GM18907 (cell line): ENCODE measurements at regions not wholly inside any gene's neighbourhood (a gene's known extent, or its start where the extent isn't known, plus 50 kb on each side); places are given as distances from the start of the nearest gene placed in this dataset.

Experiments used
- ATAC-seq: cut with Tn5 transposase; IDR thresholded peaks from one replicate; pipeline ENCODE4 v1.9.1; 2021; ENCODE audit warnings: mild to moderate bottlenecking, moderate library complexity; ENCODE audit not compliant: unreplicated experiment

DNA sequence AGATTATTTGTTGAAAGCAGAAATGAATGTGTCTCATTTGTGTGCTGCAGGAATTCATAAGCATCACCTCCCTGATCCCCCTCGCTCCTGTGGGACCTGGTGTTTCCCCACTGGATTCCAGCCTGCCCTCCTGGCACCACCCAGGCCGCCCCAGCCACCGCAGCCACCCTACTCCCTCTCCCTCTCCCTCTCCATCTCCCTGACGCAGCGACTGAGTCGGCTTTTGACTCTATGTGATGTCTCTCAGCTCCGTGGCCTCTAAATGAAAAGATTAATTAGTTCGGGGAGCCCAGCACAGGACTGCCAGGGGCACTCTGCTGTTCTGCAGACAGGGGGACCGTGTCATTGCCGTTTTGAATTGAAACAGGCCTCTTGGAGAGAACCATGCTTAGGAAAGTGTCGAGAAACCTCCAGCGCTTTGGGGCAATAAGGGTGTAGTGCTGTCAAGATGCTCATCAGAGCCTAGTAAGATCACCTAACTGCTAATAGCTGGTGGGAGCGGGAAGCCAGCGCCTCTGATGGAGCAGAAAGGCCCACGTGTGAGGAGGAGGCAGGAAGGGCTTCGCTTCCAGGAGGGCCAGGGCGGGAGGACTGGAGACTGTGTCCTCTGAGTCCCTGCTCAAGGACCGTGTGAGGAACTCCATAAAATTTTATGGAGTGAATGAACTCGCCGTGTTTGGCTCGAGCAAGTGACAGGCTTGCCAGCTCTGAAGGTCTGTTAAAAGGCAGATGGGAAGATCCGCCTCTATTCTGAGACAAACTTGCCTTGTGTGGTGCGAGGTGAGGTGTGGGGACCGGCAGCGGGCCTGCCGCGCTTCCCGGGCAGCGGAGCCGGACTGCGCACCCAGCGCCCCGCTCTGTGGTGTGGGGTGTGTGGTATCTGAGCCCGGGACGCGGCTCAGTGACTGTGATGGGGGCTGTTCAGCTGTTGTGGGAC lies 157.4 kb upstream of the C14orf180 start:
- no peak for ATAC-seq

DNA sequence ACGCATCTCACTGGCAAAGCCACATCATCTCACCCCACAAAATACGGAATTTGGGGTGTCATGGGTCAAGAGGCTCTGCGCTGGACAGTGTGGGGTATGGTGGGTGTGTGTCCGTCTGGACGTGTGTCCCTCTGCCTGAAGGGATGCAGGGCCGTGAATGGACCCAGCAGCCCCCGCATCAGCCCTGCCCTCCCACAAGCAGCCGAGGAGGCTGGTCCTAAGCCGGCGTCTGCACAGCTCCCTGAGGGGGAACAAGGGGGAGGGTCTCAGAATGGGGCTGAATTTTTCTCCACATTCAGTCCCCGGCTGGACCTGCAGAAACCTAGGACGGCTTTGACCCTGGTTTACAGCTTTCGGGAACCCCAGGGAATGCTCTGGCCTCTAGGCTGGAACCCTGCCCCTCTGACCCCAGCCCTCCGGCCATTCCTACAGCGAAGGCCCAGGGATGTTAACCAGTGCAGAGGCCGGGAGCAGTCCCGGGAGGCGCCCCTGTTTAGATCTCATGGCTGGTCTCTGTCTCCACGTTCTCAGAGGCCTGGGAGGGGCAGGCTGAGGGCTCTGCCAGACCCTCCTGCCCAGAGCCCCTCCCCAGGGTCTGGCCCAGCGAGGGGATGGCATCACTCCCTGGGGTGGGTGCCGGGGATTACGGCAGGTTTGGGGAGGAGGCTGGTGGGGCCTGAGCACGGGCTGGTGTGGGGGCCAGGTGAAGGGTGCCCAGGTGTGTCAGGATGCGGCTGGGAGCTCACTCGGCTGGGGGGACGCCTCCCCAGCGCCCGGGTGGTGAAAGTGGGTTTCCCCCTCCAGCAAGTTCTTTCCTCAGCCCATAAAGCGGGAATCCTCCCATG lies 156.5 kb upstream of the C14orf180 start:
- no peak for ATAC-seq

DNA sequence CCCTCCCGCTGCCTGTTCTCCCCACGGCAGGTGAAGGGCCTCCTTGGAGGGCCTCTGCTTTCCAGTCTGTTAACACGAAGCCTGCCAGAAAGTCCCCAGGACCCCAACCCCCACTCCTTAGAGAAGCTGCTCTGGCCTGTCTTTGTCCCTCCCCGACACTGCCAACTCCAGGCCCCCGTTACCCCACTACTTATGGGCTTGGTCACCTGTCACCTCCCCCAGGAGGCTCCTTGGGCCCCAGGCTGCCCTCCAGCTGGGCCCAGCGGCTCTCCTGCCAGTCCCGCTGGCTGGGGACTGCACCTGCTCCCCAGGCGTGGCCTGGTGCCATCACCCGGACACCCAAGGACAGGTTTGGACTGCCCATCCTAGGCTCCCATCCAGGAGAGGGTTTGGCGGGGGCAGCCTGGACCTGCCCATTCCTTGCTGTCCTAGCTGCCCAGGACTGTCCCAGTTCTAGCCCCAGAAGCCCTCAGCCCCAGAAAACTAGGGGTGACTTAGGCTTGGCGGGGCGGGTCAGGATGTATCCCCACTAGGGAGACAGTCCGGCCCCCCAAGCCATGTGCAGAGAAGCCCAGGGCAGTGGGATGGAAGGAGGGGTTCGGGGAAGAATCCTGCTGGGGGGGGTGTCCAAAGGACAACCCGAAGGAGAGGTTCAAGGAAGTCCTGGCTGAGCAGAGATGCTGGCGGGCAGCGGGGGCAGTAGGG lies 155.7 kb upstream of the C14orf180 start:
- no peak for ATAC-seq

DNA sequence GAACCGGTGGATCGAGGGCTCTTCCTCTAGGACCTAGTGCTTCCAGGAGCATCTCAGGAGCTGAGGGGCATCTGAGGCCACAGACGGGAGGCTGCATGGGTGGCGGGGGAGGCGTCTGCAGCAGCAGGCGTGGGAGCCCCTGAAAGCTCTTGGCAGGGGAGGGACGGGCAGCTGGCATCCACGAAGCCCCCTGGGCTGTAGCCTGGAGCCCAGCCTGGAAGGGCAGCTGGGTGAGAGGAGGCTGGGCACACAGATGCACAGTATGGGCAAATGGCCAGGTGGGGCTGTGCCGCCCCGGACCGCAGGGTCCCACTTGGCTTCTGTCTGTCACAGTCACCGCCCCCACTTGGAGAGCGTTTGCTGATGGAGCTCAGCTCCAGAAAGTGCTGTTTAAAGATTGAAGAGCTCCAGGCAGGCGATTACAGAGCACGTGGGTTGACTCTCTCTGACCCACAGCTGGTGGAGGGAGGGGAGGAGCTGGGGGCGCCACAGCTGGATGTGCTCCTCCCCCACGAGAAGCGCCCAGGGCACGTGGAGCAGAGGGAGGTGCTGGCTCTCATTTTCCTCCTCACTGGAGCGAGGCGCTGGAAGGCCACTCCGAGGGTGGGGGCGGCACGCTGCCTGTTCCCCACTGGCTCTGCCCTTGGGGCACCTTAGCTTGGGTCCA lies 155.0 kb upstream of the C14orf180 start:
- no peak for ATAC-seq

DNA sequence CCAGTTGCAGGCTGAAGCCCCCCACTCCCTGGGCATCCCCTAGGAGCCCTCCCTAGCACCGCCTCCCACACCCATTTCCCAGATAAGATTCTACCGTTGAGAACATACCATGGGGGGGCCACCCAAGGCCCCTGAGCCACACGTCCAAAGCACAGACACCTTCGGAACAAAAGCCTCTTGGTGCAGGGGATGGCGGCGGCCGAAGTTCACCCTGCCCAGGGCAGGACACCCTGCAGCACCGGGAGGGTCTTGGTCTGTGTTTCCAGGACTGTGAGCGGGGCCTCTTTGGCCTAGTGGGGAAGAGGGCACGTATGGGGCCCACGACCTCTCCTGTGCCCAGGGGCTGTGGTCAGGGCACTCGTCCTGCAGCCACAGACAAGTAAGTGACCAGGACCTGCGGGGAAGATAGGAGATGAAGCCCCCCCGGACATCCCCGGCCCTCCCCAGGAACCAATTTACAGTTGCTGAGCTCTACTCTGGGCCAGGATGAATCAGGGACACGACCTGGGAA lies 154.3 kb upstream of the C14orf180 start:
- ATAC-seq, result no peak

DNA sequence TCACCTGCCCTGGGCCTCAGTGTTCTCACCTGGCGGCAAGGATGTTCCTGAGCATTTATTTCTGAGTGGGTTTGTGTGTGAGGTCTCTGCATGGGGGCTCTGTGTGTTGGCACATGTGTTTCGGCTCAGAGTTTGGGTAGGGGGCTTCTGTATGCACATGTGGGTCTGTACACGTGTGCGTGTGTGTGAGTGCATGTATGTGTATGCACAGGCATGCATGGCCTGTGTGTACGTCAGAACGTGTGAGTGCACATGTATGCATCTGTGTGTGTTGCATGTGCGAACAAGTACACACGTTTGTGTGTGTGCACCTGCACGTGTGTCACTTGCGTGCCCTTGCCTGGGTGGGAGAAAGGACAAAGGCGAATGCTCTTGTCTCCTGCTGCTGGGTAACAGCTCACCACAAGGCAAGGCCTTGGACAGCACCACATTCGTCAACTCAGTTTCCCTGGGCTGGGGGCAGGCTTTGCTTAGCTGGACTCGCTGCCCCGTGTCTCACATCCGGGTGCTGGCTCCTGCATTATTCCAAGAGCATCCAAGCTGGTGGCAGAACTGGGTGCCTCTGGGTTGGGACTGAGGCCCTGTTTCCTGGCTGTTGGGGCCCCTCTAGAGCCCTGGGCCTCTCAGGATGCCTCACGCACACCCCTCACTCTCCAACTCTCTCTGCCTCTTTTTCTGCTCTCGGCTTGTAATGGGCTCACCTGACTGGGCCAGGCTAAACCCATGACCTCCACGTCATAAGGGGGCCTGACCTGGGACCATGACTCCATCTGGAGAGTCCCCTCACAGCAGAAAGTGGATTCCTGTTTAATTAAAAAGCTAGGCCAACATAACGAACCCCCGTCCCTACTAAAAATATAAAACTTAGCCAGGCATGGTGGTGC lies 153.6 kb upstream of the C14orf180 start:
- no peak for ATAC-seq

DNA sequence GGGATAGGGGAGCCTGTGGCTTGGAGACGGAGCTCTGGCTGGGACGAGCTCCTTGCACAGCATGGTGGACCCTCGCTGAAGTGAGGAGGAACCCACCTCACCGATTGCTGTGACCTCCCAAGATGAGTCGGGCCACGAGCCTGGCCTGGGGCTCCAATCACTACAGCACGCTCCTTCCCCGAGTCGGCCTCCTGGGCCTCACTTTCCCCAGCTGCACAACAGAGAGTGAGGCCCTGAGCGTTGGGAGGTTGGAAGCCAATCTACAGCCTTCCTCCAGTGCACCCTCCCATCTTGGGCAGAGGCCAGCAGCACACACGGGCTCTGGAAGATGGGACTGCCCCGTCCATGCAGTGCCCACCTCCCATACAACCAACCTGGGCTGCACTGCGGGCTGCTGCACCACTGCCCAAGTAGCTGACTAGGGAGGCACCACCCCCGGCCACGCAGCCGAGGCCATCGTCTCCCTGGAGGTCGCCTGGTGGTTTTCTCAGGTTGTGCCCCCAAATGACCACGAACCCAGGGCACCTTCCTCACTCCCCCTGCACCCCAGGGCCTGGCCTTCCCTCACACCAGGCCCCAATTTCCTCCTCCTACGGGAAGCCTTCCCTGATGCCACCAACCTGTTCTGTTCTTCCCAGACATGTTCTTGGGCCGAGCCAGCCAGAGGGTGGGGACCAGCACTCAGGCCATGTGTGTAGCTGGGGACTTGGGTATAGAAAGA lies 152.3 kb upstream of the C14orf180 start:
- no peak for ATAC-seq

DNA sequence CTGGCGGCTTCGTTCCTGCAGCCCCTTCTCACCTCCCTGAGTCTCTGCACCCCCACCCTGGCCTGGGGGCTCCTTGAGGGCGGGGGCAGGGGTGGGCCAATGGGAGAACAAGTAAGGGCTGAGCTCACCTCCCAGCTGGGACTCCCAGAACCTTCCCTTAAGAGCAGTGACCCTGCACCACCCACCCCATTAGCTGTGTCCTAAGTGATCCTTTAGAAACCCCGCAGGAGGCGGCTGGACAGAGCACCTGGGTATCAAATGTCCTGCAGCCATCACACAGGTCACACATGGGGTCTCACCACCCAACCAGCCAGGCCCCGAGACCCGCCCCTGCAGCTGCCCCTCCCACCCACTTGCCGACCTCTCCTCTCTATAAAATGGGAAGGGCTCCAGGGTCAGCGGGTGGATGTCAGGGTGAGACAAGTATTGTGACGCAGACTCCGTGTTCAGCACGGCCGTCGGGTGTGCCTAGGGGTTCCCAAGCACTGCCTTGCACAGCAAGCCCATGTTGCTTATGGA lies 151.2 kb upstream of the C14orf180 start:
- ATAC-seq, result no peak

DNA sequence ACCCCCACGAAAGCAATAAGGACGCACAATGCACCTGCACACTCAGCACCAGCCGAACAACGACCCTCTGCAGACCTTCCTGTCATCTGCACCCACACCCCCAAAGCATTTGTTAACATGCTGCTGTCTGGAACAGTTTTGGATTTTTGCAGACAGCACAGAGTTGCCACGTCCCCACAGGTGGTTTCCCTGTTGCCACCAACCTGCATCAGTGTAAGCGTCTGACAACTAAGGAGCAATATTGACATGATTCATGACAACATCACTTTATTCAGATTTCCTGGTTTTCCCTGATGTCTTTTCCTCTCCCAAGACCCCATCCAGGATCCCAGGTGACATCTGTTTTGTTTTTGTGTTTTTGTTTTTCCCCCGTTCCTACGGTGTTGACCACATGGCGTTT lies 150.7 kb upstream of the C14orf180 start:
- no peak for ATAC-seq

DNA sequence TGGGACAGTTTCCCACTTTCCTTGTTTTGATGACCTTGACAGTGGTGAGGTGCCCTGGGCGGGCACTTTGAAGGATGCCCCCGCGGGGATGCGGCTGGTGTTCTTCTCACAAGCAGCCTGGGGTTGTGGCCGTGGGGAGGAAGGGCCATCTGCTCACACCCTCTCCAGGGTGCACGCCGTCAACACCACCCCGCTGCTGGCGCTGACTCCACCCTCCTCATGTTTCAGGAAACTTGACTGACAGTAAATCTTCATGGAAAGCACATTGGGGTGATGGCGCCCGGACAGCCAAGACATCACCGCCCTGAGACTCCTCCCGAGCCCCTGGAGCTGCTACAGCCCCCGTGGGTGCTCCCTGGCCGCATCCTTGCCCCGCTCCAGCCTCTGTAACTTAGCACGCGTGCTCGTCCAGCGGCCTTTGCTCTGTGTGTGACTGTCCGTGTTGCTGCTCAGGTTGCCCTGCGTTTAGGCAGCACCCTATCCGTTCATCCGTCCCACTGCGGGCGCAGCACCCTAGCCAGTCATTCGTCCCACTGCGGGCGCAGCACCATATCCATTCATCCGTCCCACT lies 150.2 kb upstream of the C14orf180 start:
- ATAC-seq, result no peak

DNA sequence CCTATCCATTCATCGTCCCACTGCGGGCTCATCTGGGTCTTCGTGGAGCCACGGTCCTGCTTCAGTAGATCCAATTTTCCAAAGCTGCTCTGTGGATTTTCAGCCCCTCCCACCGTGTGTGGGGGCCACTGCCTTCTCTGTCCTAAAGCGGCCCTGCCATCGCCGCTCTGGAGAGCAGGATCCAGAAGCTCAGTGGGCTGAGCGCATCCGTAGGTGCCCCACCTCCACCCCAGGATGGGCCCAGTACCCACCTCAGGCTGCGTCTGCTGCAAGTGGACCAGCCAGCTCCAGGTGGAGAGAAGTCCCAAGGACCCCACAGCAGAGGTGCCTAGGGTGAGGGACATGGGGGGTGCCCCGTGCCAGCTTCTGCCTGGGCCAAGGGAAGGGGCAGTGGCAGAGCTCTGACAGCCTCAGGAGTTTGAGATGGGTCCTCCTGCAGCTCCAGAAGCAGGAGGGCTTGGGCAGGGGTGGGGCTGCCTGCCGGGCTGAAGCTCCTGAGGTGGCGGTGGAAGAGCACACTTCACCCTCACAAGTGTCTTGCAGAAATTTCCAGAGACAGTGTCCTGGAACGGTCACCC lies 148.1 kb upstream of the C14orf180 start:
- ATAC-seq, result no peak

DNA sequence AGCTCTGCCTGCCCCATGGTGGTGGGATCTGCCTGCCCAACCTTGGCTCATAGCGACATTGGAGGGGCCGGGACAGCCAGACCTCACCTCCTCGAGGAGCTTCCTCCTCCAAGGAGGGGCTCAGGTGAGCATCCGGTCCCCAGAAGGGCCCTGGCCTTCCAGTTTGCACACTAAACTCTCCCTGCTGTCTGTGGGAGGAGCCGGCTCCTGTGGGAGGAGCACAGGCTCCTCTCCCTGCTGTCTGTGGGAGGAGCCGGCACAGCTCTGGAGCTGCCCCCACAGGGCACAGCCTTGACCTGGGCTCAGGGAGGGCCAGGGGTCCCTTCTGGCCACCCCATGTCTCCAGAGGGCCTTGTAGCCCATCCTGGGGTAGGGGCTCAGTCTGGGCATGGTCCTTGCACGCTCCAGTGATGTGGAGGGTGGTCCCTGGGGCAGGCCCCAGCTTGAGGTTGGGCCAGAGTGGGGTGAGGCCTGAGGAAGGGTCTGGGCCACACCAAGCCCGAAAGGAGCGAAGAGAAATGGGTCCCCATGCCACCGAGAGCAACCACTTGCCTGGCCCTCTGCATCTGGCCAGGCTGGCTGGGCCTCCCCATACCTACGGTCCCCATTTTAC lies 147.5 kb upstream of the C14orf180 start:
- ATAC-seq, result no peak

DNA sequence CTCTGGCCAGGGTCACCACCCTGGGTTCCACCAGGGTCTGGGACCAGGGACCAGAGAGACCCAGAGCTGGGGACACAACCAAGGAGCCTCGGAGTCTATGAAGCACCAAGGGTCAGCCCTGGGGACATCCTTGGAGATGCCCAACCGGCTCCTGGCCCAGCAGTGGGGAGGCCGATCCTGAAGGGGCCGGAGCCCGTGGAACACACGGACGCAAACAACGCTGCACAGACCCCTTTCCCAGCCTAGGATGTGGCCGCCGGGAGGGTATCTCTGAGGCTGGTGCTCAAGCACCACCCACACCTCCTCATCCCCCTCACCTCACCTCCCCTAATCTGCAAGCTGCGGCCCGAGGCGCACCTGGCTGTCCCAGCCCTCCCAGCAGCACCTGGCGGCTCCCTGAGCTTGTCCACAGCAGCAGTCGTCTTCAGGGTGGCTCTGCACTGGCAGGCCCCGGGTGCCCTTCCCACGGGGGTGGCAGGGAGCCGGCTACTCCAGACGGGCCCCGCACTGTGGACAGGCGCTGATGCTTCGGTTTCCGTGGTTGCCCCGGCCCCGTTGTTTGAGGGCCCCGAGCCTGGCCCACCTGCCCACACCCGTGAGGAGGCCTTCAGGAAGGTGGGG lies 146.8 kb upstream of the C14orf180 start:
- ATAC-seq, result no peak

DNA sequence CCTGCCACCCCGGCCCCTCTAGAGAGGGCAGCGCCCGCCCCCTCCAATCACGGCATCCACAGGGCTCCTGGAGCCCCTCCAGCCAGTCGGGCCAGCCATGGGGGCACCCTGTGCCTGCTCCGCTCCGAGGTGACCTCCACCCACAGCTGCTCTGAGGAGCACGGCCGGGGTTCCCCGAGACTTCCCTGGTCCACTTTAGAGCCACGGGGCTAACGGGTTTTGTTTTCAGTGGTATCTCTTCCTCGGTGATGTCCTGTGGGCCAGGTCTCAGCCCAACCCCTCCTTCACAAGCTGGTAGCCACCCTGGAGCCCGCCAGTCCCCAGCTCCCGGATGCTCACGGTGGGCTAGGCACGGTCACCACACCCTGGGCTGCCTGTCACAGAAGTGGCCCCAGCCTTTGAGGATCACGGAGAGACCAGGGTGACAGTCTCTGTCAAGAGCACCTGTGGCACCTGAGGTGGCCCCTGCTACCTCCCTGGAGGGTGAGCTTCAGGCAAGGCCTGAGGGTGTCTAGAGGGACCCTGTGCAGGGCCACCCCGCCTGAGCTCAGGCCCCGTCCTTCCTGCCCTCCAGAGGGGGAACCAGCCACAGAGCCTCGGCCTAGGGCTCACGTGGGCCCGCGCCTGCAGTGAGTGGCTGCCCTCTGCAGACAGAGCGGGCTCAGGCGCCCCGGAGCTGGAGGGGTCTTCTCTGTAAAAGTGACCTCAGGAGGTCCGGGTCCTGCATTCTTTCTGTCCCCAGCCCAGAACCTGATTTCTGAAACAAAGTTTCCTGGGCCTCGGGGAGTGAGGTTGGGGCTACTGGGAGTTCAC lies 146.0 kb upstream of the C14orf180 start:
- no peak for ATAC-seq

DNA sequence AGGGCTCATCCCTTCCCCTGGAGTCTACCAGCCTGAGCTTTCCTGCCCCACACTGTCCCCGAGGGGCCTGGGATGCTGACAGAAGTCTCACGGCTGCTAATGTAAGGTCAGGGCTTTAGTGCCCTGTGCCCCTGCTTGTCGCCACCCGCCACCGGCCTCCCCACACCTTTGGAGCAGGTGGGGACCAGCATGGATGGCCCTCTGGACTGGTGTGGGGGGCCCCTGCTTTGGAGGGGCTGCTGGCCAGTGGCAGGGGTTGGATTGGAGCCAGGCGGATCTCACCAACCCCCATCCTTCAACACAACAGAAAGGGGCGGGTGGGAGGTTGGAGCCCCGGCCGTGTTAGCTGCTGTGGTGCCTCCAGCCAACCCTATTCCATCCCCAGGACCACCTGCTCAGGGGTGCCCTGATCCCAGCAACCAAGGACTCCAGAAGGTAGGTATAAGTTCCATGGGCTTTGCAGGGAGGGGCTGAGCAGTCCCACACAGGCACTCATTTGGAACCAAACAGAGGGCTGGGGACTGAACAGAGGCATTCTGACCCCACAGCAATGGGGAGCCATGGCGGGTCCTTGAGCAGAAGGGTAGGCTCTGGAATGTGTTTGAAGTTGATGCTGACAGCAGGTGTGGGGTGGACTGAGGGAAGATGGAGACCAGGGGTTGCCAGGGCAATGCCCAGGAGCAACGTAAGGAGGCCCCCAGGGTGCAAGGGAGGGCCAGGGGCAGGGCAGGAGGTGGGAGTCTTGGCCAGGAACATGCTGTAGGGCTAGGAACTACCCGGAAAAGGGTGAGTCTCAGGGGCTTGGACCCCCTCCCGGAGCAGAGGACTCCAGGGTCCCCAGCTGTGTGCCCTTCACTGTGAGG lies 145.1 kb upstream of the C14orf180 start:
- no peak for ATAC-seq
